SHP77 treated with DMSO at 0.1 percent for 48 hours (cell line): ENCODE measurements at regions not wholly inside any gene's neighbourhood (a gene's known extent, or its start where the extent isn't known, plus 50 kb on each side); places are given as distances from the start of the nearest gene placed in this dataset.
"Not testable (repeated sequence)": the region's sequence is repeated elsewhere in the genome, so short reads cannot be mapped to it uniquely, and the experiment has no call there.

Source experiments
- DNase-seq: peaks from one replicate; lab custom pipeline; 2025; lab: John Stamatoyannopoulos, UW

- no peak for DNase-seq
Measured at GRCh38 chr13:71300602-71301001, 566.4 kb downstream of the DACH1 start.

GRCh38 chr13:71291842-71292146 is 575.2 kb downstream of the DACH1 start:
- no peak for DNase-seq

- DNase-seq, result peak; percentile 78
Measured at GRCh38 chr13:71290963-71291841, 575.8 kb downstream of the DACH1 start.

GRCh38 chr13:71289980-71290379 is 577.0 kb downstream of the DACH1 start:
- DNase-seq, result not testable (repeated sequence)

GRCh38 chr13:71285700-71286099 is 581.3 kb downstream of the DACH1 start:
- DNase-seq, result no peak

- no peak for DNase-seq
Measured at GRCh38 chr13:71278512-71278911, 588.5 kb downstream of the DACH1 start.

- DNase-seq, result no peak
Measured at GRCh38 chr13:71274923-71275608, 591.9 kb downstream of the DACH1 start.

GRCh38 chr13:71261256-71261655 is 605.7 kb downstream of the DACH1 start:
- no peak for DNase-seq

- no peak for DNase-seq
Measured at GRCh38 chr13:71260246-71260645, 606.8 kb downstream of the DACH1 start.

- DNase-seq, result no peak
Measured at GRCh38 chr13:71255633-71256032, 611.4 kb downstream of the DACH1 start.

GRCh38 chr13:71254384-71254783 is 612.6 kb downstream of the DACH1 start:
- no peak for DNase-seq

GRCh38 chr13:71252184-71252704 is 614.8 kb downstream of the DACH1 start:
- no peak for DNase-seq

- no peak for DNase-seq
Measured at GRCh38 chr13:71251292-71251951, 615.6 kb downstream of the DACH1 start.

GRCh38 chr13:71249011-71249410 is 618.0 kb downstream of the DACH1 start:
- no peak for DNase-seq

- DNase-seq, result no peak
Measured at GRCh38 chr13:71244161-71244560, 622.8 kb downstream of the DACH1 start.

GRCh38 chr13:71242201-71242600 is 624.8 kb downstream of the DACH1 start:
- peak; percentile 68 for DNase-seq

- DNase-seq, result peak; percentile 19
Measured at GRCh38 chr13:71240911-71241310, 626.1 kb downstream of the DACH1 start.

- no peak for DNase-seq
Measured at GRCh38 chr13:71237332-71237731, 629.7 kb downstream of the DACH1 start.

- no peak for DNase-seq
Measured at GRCh38 chr13:71219698-71220415, 647.1 kb downstream of the DACH1 start.

- peak; percentile 24 for DNase-seq
Measured at GRCh38 chr13:71218960-71219359, 648.0 kb downstream of the DACH1 start.

- no peak for DNase-seq
Measured at GRCh38 chr13:71217827-71218226, 649.2 kb downstream of the DACH1 start.

GRCh38 chr13:71214821-71215220 is 652.2 kb downstream of the DACH1 start:
- no peak for DNase-seq
